GM23248 (cell line): ENCODE measurements at regions not wholly inside any gene's neighbourhood (a gene's known extent, or its start where the extent isn't known, plus 50 kb on each side); places are given as distances from the start of the nearest gene placed in this dataset.

Experiments
- DNase-seq: peaks from one replicate; pipeline ENCODE4 v3.0.0-alpha.2; 2015
- H2AFZ ChIP-seq: fragments of 200-600 bp; sonication (generic); 2 replicates; pipeline ENCODE4 v1.6.1; 2016; ENCODE audit warnings: antibody characterized with exemption
- H3F3A ChIP-seq: fragments of 200-600 bp; sonication (generic); 2 replicates; pipeline ENCODE4 v1.6.1; 2016; ENCODE audit warnings: mild to moderate bottlenecking, antibody characterized with exemption, mixed run types; ENCODE audit not compliant: insufficient read depth
- H3K27ac ChIP-seq: fragments of 200-600 bp; sonication (generic); 2 replicates; pipeline ENCODE4 v1.5.1; 2016; ENCODE audit warnings: mild to moderate bottlenecking
- H3K27me3 ChIP-seq: fragments of 200-600 bp; sonication (generic); replicated peaks from 2 replicates; pipeline ENCODE4 v1.6.1; 2016; ENCODE audit warnings: mild to moderate bottlenecking; ENCODE audit not compliant: insufficient read depth
- H3K36me3 ChIP-seq: fragments of 200-600 bp; sonication (generic); 2 replicates; pipeline ENCODE4 v1.6.1; 2016; ENCODE audit warnings: low read depth, mild to moderate bottlenecking
- H3K4me1 ChIP-seq: fragments of 200-600 bp; sonication (generic); 2 replicates; pipeline ENCODE4 v1.6.1; 2016; ENCODE audit warnings: mild to moderate bottlenecking; ENCODE audit not compliant: insufficient read depth
- H3K4me2 ChIP-seq: fragments of 200-600 bp; sonication (generic); one replicate; pipeline ENCODE4 v1.6.1; 2016; ENCODE audit warnings: mild to moderate bottlenecking; ENCODE audit not compliant: unreplicated experiment
- H3K4me3 ChIP-seq: fragments of 200-600 bp; sonication (generic); 2 replicates; pipeline ENCODE4 v1.5.1; 2016; ENCODE audit warnings: mild to moderate bottlenecking
- H3K79me2 ChIP-seq: fragments of 200-600 bp; sonication (generic); 2 replicates; pipeline ENCODE4 v1.6.1; 2016; ENCODE audit warnings: mild to moderate bottlenecking; ENCODE audit not compliant: insufficient read depth
- H3K9ac ChIP-seq: fragments of 200-600 bp; sonication (generic); 2 replicates; pipeline ENCODE4 v1.6.1; 2016; ENCODE audit warnings: mild to moderate bottlenecking
- H3K9me2 ChIP-seq: fragments of 200-600 bp; sonication (generic); 2 replicates; pipeline ENCODE4 v1.6.1; 2016; ENCODE audit warnings: mixed run types, mild to moderate bottlenecking, moderate library complexity; ENCODE audit not compliant: insufficient read depth
- H3K9me3 ChIP-seq: fragments of 200-600 bp; sonication (generic); one replicate; pipeline ENCODE4 v1.6.1; 2017; ENCODE audit warnings: low read depth
- H4K20me1 ChIP-seq: fragments of 200-600 bp; sonication (generic); 2 replicates; pipeline ENCODE4 v1.6.0; 2016; ENCODE audit not compliant: insufficient read depth
- EZH2 ChIP-seq: fragments of 200-600 bp; sonication (generic); IDR thresholded peaks from 2 replicates; pipeline ENCODE4 v1.6.1; 2018; ENCODE audit warnings: antibody characterized with exemption, mild to moderate bottlenecking; ENCODE audit not compliant: insufficient read depth, poor library complexity, severe bottlenecking
- EZH2phosphoT487 ChIP-seq: fragments of 200-600 bp; sonication (generic); IDR thresholded peaks from 2 replicates; pipeline ENCODE4 v1.6.1; 2018; ENCODE audit warnings: antibody characterized with exemption, moderate library complexity, mild to moderate bottlenecking, low read depth; ENCODE audit not compliant: insufficient read depth
- WGBS, 2 experiments: methylation state at CpG; one replicate each; pipeline ENCODE4 v1.1.6; 2015 to 2017; ENCODE audit warnings: low lambda C conversion rate in 2 of 2, low coverage in 1 of 2; ENCODE audit errors: missing lambda C conversion rate in 2 of 2; 5-methylcytosine and 5-hydroxymethylcytosine counted together
- in situ Hi-C: fragments of 300-500 bp; cut with MboI; formaldehyde crosslinking; loops from 2 replicates; pipeline ENCODE4 v1.15.0; 2020

DNA sequence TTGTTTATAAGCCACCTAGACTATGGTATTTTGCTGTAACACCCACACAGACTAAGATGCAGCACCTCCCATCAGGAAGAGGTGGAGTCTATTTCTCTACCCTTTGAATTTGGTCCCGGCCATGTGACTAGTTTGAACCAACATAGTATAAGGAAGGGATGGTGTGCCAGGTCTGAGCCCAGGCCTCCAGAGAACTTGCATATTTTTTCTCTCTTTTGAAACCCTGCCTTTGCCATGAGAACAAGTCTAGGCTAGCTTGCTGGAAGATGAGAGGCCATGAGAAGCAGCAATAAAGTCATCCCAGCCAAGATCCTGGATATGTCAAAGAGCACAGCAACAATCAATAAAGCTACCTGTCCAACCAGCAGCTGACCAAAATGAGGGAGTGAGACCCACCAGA lies 63.0 kb upstream of the ANKEF1 start:
- in situ Hi-C loops = loop anchor here (10.0 kb wide), 1 partner anchor 443 kb away; no protein-coding TSS in a partner anchor
- no peak overlapping the region for H3K4me2 ChIP-seq
- no peak for DNase-seq
- no peaks in the 10 kb centered on the region for H4K20me1 ChIP-seq
- H3K27ac ChIP-seq = no peak overlapping the region
- no peak for TF ChIP-seq EZH2
- no peak for TF ChIP-seq EZH2phosphoT487
- H2AFZ ChIP-seq = no peak overlapping the region
- 57 to 73% methylated on average over 1 of the region's 1 CpG for WGBS, 2 experiments
- no peaks in the 10 kb centered on the region for H3F3A ChIP-seq
- peaks cover 33% of the 10 kb centered on the region for H3K27me3 ChIP-seq
- H3K36me3 ChIP-seq = no peaks in the 10 kb centered on the region
- no peaks in the 10 kb centered on the region for H3K9me2 ChIP-seq
- H3K4me1 ChIP-seq = no peaks in the 10 kb centered on the region
- H3K9ac ChIP-seq = no peak overlapping the region
- no peaks in the 10 kb centered on the region for H3K79me2 ChIP-seq
- no peaks in the 10 kb centered on the region for H3K9me3 ChIP-seq
- no peak overlapping the region for H3K4me3 ChIP-seq

DNA sequence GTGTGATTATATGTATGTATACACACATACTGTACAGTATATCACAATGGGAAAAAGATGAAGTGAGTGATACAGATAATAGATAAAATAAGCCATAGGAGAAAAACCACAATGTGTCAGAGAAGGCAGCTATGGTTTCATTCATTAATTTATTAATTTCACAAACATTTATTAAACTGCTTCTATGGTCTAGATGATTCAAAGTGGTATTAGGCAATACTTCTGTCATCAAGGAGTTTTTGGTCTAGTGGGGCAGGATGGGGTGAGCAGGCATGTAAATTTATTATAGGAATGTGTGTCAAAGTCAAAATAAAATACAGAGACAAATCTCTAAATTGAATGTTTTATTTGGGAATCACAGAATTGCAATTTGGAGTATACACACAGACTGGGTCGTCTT lies 65.2 kb upstream of the ANKEF1 start:
- WGBS, 2 experiments = 41 to 46% methylated on average over 1 of the region's 1 CpG
- Histone ChIP-seq H3K27me3 (peaks cover 43% of the 10 kb centered on the region), H3K27ac (no peak overlapping the region), H3K79me2 (no peaks in the 10 kb centered on the region), H3K4me3 (no peak overlapping the region), H3K4me2 (no peak overlapping the region), H3F3A (no peaks in the 10 kb centered on the region), H3K9ac (no peak overlapping the region), H4K20me1 (no peaks in the 10 kb centered on the region), H3K36me3 (no peaks in the 10 kb centered on the region), H3K9me3 (no peaks in the 10 kb centered on the region), H2AFZ (no peak overlapping the region), H3K9me2 (no peaks in the 10 kb centered on the region), H3K4me1 (no peaks in the 10 kb centered on the region)
- in situ Hi-C loops = loop anchor here (10.0 kb wide), 1 partner anchor 445 kb away; no protein-coding TSS in a partner anchor
- no peak for TF ChIP-seq EZH2phosphoT487
- no peak for TF ChIP-seq EZH2
- no peak for DNase-seq

DNA sequence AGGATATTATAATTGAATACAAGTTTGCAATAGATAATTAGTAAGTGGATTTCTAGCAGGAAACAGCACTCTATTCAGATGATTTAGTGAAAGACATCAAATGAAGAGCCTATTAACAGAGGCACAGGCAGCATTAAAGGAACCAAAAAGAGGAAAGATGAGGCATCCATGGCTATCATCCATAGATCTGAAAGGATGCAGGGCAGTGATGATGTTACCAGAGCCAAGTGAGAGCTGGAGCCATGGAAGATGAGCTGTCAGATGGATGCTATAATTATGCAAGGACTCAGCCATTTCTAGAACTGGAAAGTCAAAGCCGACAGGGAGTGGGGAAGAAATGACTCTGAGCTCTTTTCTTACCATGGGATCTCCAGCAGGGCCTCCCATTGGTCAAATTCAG lies 66.8 kb upstream of the ANKEF1 start:
- WGBS, 2 experiments = 0 to 7% methylated on average over 1 of the region's 1 CpG
- in situ Hi-C loops = no loop called here
- no peak for DNase-seq

DNA sequence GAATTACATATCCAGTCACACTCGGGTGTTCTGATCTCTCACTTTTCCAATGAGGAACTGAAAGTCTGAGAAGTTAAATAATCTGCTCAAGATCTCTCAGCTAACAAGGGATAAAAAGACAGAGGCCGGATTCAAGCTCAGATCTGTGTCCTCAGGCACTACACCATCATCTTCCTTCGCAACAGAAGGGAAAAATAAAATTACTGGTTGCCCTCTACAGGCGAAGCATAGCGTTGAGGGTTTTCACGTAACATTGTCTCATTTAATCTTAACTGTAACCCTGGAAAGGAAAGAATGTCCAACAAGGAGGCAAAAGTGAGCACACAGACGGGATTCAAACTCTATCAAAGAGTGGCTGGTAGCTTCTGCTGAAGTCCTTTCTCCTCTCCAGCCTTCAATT lies 67.8 kb upstream of the ANKEF1 start:
- peaks cover 67% of the 10 kb centered on the region for H3K27me3 ChIP-seq
- no peak overlapping the region for H3K4me3 ChIP-seq
- H3K9me2 ChIP-seq = no peaks in the 10 kb centered on the region
- peak; percentile 41 for DNase-seq
- TF ChIP-seq EZH2 (no peak), EZH2phosphoT487 (no peak)
- H3K79me2 ChIP-seq = no peaks in the 10 kb centered on the region
- no peak overlapping the region for H2AFZ ChIP-seq
- no peak overlapping the region for H3K4me2 ChIP-seq
- H3K4me1 ChIP-seq = no peaks in the 10 kb centered on the region
- WGBS, 2 experiments = 10 to 13% methylated on average over 7 of the region's 7 CpGs
- no peaks in the 10 kb centered on the region for H3K9me3 ChIP-seq
- no peak overlapping the region for H3K27ac ChIP-seq
- H3K36me3 ChIP-seq = no peaks in the 10 kb centered on the region
- no peak overlapping the region for H3K9ac ChIP-seq
- in situ Hi-C loops = no loop called here
- no peaks in the 10 kb centered on the region for H3F3A ChIP-seq
- no peaks in the 10 kb centered on the region for H4K20me1 ChIP-seq

More for the DNA sequence above, 66.8 kb upstream of the ANKEF1 start:
- Histone ChIP-seq H3K4me1 (no peaks in the 10 kb centered on the region), H3K27me3 (peaks cover 59% of the 10 kb centered on the region), H3K36me3 (no peaks in the 10 kb centered on the region), H3K79me2 (no peaks in the 10 kb centered on the region), H3K4me3 (no peak overlapping the region), H4K20me1 (no peaks in the 10 kb centered on the region), H2AFZ (no peak overlapping the region), H3K4me2 (no peak overlapping the region), H3K9me3 (no peaks in the 10 kb centered on the region), H3F3A (no peaks in the 10 kb centered on the region), H3K9me2 (no peaks in the 10 kb centered on the region), H3K27ac (no peak overlapping the region), H3K9ac (no peak overlapping the region)
- no peak for TF ChIP-seq EZH2
- no peak for TF ChIP-seq EZH2phosphoT487

DNA sequence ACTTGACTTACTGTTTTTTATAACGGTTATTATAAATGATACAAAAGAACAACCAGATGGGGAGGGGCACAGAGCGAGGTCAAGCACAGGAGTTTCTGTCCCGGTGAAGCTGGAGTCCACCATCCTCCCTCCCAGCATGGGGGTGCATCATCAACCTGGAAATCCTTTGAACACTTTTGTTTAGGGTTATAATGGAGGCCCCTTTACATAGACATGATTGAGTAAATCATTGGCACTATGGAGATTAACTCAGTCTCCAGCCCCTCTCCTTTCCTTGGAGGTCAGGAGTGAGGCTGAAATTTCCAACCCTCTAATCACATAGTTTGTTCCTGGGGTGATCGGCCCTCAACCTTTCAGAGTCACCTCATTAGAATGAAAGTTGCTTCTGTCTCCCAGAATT lies 71.8 kb upstream of the ANKEF1 start:
- Histone ChIP-seq H3K27me3 (peaks cover 70% of the 10 kb centered on the region), H3K36me3 (no peaks in the 10 kb centered on the region), H3F3A (no peaks in the 10 kb centered on the region), H3K9me2 (no peaks in the 10 kb centered on the region), H3K4me2 (no peak overlapping the region), H3K9ac (no peak overlapping the region), H3K27ac (no peak overlapping the region), H3K4me1 (no peaks in the 10 kb centered on the region), H3K4me3 (no peak overlapping the region), H4K20me1 (no peaks in the 10 kb centered on the region), H3K9me3 (no peaks in the 10 kb centered on the region), H2AFZ (no peak overlapping the region), H3K79me2 (no peaks in the 10 kb centered on the region)
- 27 to 30% methylated on average over 4 of the region's 4 CpGs for WGBS, 2 experiments
- no peak for DNase-seq
- TF ChIP-seq EZH2 = no peak
- TF ChIP-seq EZH2phosphoT487 = no peak
- in situ Hi-C loops = no loop called here
